Naive thymus-derived CD8-positive, alpha-beta T cell (primary cell): ENCODE measurements at regions not wholly inside any gene's neighbourhood (a gene's known extent, or its start where the extent isn't known, plus 50 kb on each side); places are given as distances from the start of the nearest gene placed in this dataset.

Experiments used
- ATAC-seq, 2 donors: fragments of 150-1000 bp; cut with Tn5 transposase in 1 of 2; sonication (Bioruptor Pico), chemical (Tn5 transposase) in 1 of 2; 1 replicate in 1 of 2; 2 replicates in 1 of 2; pipeline ENCODE4 v1.10.0; 2021; ENCODE audit warnings: mild to moderate bottlenecking in 2 of 2, moderate library complexity in 2 of 2
- POLR2A ChIA-PET: fragments of 350-600 bp; sonication (Branson Sonifier 250); formaldehyde crosslinking; loops from one replicate; lab custom pipeline; 2021; ENCODE audit warnings: antibody characterized with exemption; lab: Charles Lee
- DNase-seq, 10 donors: peaks; one replicate each; pipeline versions ENCODE4 v3.0.0 to v3.0.0-alpha.2; 2020 to 2022
- H3K27ac Mint-ChIP-seq, 10 donors: one replicate each; pipeline ENCODE4 v1.8.0; 2020 to 2022; ENCODE audit warnings: mild to moderate bottlenecking in 10 of 10, mixed read lengths in 10 of 10, moderate library complexity in 4 of 10, inconsistent platforms in 1 of 10
- H3K27me3 Mint-ChIP-seq, 5 donors: one replicate each; pipeline ENCODE4 v1.8.0; 2021 to 2022; ENCODE audit warnings: mixed read lengths in 5 of 5
- H3K36me3 Mint-ChIP-seq, 3 donors: one replicate each; pipeline ENCODE4 v1.8.0; 2020 to 2022; ENCODE audit warnings: mixed read lengths in 3 of 3, mild to moderate bottlenecking in 2 of 3, inconsistent platforms in 1 of 3
- H3K4me1 Mint-ChIP-seq, 4 donors: one replicate each; pipeline ENCODE4 v1.8.0; 2021 to 2022; ENCODE audit warnings: mixed read lengths in 4 of 4
- H3K4me3 Mint-ChIP-seq, 10 donors: one replicate each; pipeline ENCODE4 v1.8.0; 2020 to 2022; ENCODE audit warnings: mild to moderate bottlenecking in 10 of 10, mixed read lengths in 10 of 10, moderate library complexity in 6 of 10, inconsistent platforms in 1 of 10
- H3K9me3 Mint-ChIP-seq, 9 donors: one replicate each; pipeline ENCODE4 v1.8.0; 2020 to 2022; ENCODE audit warnings: mixed read lengths in 9 of 9, mild to moderate bottlenecking in 3 of 9, inconsistent platforms in 1 of 9, moderate library complexity in 1 of 9

DNA sequence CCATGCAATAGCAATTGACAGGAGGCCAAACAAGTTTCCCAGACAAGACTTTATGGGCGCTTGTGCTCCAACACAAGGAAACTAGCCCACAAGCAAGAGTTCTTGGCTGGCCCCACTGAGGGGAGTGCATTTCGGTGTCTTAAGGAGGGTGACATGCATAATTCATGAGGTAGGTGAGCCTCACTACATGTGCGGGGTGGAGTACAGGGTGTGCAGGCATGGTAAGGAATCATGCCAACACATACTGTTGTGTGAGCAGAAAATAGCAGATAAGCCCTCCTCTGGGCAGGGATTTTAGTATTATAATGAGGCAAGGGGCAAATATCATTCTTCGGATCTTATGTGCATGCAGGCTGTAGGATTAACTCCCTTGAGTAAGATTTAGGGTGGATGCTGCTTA, 78.7 kb upstream of the SLC1A4 start:
- H3K9me3 Mint-ChIP-seq: no peaks in the 10 kb centered on the region
- H3K4me3 Mint-ChIP-seq: no peak overlapping the region
- H3K27ac Mint-ChIP-seq: no peak overlapping the region
- H3K27me3 Mint-ChIP-seq: peaks cover 0 to 2% (median 0%) of the 10 kb centered on the region in 5 donors
- H3K4me1 Mint-ChIP-seq: peaks cover 0 to 15% (median 7%) of the 10 kb centered on the region in 4 donors
- POLR2A ChIA-PET: no interaction called here
- ATAC-seq (no peak), DNase-seq (no peak)
- no peaks in the 10 kb centered on the region for H3K36me3 Mint-ChIP-seq

DNA sequence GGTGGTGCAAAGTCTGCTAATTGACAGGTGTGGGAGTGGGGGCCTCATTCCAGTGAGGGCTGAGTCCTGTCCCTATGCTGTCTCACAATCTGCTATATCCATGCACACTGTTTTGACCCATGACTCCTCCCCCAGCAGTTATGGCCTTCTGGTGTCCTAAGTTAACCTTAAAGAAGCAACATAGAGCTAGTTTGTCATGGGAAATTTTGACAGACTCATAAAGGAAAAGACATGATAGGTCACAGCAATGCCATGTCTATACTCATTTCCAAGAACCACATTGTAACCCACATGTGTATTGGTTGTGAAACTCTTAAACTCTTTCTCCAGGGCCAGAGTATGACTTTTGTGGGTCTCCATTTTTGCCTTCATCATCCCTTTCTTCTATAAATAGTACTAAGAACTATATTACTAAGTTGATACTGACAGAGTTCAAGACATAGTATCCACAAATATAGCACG, 78.2 kb upstream of the SLC1A4 start:
- ATAC-seq (no peak), DNase-seq (no peak)
- no peaks in the 10 kb centered on the region for H3K9me3 Mint-ChIP-seq
- POLR2A ChIA-PET: no interaction called here
- no peak overlapping the region for H3K4me3 Mint-ChIP-seq
- no peaks in the 10 kb centered on the region for H3K36me3 Mint-ChIP-seq
- peak overlapping the region in 1 of 10 donors; percentile 3 for H3K27ac Mint-ChIP-seq
- H3K27me3 Mint-ChIP-seq: peaks cover 0 to 2% (median 0%) of the 10 kb centered on the region in 5 donors
- peaks cover 0 to 16% (median 7%) of the 10 kb centered on the region in 4 donors for H3K4me1 Mint-ChIP-seq

DNA sequence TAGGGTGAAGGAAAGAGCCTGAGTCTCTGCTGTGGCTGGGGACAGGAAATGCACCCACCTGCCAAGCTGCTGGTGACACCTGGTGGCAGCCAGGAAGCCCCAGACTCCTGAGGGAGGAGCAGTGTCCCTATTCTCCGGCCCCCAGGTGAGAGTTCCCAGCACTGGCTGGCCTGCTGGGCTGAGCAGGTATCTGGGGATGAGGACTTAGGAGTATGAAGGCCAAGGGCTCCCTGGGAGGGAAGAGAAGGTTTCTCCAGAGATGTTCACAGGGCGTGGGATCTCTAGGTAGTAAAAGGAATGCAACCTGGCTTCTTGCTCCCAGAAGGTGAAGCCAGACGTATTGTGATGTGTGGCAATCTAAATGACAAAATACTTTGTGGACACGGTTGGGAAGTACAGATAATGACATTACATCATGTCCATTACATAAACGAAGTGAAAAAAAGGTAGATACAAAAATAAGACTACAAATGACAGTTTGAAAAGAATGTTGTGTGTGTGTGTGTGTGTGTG, 75.8 kb upstream of the SLC1A4 start:
- H3K4me3 Mint-ChIP-seq: no peak overlapping the region
- peak overlapping the region in 2 of 10 donors; percentile 29 to 75 for H3K27ac Mint-ChIP-seq
- H3K9me3 Mint-ChIP-seq: no peaks in the 10 kb centered on the region
- peaks cover 0 to 27% (median 16%) of the 10 kb centered on the region in 4 donors for H3K4me1 Mint-ChIP-seq
- no peaks in the 10 kb centered on the region for H3K27me3 Mint-ChIP-seq
- peak in 7 of 10 donors; percentile 4 to 70 (median 23) for DNase-seq
- ATAC-seq: peak; percentile 61 to 65
- no peaks in the 10 kb centered on the region for H3K36me3 Mint-ChIP-seq
- POLR2A ChIA-PET: interaction anchor here (1.3 kb wide), 1 partner anchor 132 kb away, joined by 3 read pairs; no protein-coding TSS in a partner anchor

DNA sequence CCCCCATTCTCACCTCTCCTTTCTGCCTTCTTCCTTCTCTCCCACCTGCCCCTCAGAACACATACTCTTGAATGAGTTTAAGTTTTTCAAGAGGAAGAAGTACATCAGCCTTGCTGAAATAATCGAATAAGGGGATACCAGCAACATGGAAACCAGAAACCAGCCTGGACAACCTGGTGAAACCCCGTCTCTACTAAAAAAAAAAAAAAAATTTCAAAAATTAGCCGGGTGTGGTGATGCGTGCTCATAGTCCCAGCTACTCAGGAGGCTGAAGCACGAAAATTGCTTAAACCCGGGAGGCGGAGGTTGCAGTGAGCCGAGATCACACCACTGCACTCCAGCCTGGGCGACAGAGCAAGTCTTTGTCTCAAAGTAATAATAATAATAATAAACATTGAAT, 75.0 kb upstream of the SLC1A4 start:
- no peak for DNase-seq
- no peaks in the 10 kb centered on the region for H3K9me3 Mint-ChIP-seq
- H3K4me1 Mint-ChIP-seq: peaks cover 3 to 35% (median 24%) of the 10 kb centered on the region in 4 donors
- POLR2A ChIA-PET: no interaction called here
- no peak overlapping the region for H3K4me3 Mint-ChIP-seq
- no peak for ATAC-seq
- H3K36me3 Mint-ChIP-seq: no peaks in the 10 kb centered on the region
- no peaks in the 10 kb centered on the region for H3K27me3 Mint-ChIP-seq
- no peak overlapping the region for H3K27ac Mint-ChIP-seq

DNA sequence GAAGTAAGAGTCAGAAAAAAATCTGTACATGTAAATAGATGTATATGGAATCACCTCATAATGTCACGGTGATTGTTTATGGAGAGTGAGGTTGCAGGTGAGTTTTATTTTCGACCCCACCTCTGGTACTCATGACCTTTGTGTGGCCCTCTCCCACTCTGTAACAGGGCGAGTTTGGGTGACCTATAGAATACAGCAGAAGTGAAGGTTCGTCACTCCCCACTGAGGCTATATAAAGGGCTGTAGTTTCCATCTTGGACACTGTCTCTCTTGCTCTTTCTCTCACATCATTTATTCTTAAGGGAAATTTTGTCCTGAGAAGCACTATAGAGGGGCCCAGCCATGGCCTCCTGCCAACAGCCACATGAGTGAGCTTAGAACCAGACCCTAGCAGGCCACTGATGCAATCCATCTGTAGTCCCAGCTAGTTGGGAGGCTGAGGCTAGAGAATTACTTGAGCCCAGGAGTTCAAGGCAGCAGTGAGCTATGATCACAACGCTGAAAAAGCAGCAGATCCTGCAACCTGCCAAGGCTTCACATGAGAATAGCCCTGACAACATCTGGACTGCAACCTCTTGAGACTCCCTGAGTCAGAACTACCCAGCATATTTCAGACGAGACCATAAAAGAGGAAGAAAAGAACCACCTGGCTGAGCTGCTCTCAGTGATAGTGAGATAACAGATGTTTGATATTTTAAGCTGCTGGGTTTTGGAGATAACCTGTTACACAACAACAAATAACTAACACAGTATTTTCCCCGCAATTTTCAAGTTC, 74.3 kb upstream of the SLC1A4 start:
- peak overlapping the region in 2 of 10 donors; percentile 59 to 77 for H3K27ac Mint-ChIP-seq
- H3K9me3 Mint-ChIP-seq: no peaks in the 10 kb centered on the region
- DNase-seq (no peak), ATAC-seq (no peak)
- no peak overlapping the region for H3K4me3 Mint-ChIP-seq
- peaks cover 5 to 35% (median 25%) of the 10 kb centered on the region in 4 donors for H3K4me1 Mint-ChIP-seq
- no peaks in the 10 kb centered on the region for H3K36me3 Mint-ChIP-seq
- no peaks in the 10 kb centered on the region for H3K27me3 Mint-ChIP-seq
- POLR2A ChIA-PET: interaction anchor here (1.0 to 1.1 kb wide), 2 partner anchors 127 to 141 kb away, joined by 3 to 5 read pairs; no protein-coding TSS in a partner anchor

DNA sequence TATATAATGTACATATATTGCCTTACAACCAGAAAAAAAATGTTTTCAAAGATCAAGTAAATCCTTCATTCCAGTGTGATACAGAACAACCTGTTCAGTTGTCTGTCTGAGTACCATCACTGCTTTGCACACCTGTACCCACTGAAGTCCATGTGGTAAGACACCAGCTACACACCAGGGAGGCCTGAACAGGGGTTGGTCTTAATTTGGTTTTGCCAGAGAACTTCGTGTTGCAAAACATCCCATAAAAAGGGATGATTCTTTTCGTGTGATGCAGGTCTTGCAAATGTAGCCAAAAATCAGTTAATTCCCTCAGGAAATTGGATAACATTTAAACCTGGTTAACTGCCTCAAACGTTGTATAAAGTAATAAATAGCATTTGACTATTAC, 73.7 kb upstream of the SLC1A4 start:
- no peaks in the 10 kb centered on the region for H3K9me3 Mint-ChIP-seq
- POLR2A ChIA-PET: interaction anchor here (0.7 to 1.1 kb wide), 3 partner anchors 127 to 140 kb away, joined by 3 to 5 read pairs (median 3); no protein-coding TSS in a partner anchor
- H3K4me1 Mint-ChIP-seq: peaks cover 5 to 35% (median 25%) of the 10 kb centered on the region in 4 donors
- H3K4me3 Mint-ChIP-seq: no peak overlapping the region
- peak overlapping the region in 2 of 10 donors; percentile 31 to 77 for H3K27ac Mint-ChIP-seq
- H3K27me3 Mint-ChIP-seq: no peaks in the 10 kb centered on the region
- ATAC-seq: no peak
- H3K36me3 Mint-ChIP-seq: no peaks in the 10 kb centered on the region
- no peak for DNase-seq

DNA sequence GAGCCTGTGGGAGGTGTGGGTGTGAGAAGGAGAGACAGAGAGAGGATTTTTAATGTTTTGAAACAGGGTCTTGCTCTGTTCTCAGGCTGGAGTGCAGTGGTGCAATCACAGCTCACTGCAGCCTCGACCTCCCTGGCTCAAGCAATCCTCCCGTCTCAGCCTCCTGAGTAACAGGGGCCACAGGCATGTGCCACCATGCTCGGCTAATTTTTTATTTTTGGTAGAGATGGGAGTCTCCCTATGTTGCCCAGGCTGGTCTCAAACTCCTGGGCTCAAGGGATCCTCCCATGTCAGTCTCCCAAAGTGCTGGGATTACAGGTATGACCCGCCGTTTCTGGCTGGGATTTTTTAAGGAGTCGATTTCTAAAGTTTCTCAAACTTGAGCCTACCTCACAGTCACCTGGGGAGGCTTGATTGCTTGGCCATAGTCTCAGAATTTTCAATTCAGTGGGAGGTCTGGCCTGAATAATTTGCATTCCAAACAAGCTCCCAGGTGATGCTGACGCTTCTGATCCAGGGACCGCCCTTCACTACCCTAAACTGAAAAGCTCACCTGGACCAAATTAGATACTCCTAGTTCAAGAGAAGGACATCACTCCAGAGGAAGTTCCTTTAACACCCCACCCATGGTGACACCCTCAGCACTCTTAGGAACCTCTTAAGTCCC, 70.8 kb upstream of the SLC1A4 start:
- peak overlapping the region in 5 of 10 donors; percentile 20 to 90 (median 87) for H3K27ac Mint-ChIP-seq
- H3K9me3 Mint-ChIP-seq: no peaks in the 10 kb centered on the region
- no peaks in the 10 kb centered on the region for H3K27me3 Mint-ChIP-seq
- POLR2A ChIA-PET: interaction anchor here (0.6 to 1.2 kb wide), 8 partner anchors 12 to 620 kb away, joined by 3 to 6 read pairs (median 3); partner anchors contain the start of gene RAB1A
- peak in 1 of 2 donors; percentile 31 for ATAC-seq
- DNase-seq: no peak
- H3K4me3 Mint-ChIP-seq: peak overlapping the region; percentile 82 to 92 (median 90)
- peaks cover 5 to 34% (median 21%) of the 10 kb centered on the region in 4 donors for H3K4me1 Mint-ChIP-seq
- no peaks in the 10 kb centered on the region for H3K36me3 Mint-ChIP-seq

DNA sequence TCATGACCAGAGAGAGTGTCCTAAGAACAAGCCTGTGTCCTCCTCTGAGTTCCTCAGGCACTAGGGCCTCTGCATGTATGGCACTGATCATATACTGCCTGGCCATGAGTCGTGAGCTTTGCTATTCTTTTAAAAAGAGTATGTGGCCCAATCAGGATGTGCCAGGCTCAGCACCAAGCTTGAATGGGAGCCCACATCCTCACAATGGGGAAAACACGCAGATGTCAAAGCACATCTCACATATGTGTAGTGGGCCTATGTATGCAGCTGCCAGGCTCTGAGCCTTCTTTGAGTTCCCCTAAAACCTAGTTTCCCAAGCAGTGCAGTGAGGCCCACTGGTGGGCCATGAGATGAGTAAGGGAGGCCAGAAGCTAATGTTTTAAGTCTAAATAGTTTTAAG, 69.9 kb upstream of the SLC1A4 start:
- peaks cover 5 to 38% (median 18%) of the 10 kb centered on the region in 4 donors for H3K4me1 Mint-ChIP-seq
- peak overlapping the region in 2 of 10 donors; percentile 39 to 64 for H3K27ac Mint-ChIP-seq
- H3K4me3 Mint-ChIP-seq: peak overlapping the region in 6 of 10 donors; percentile 33 to 90 (median 52)
- no peak for DNase-seq
- POLR2A ChIA-PET: interaction anchor here (0.7 to 1.1 kb wide), 2 partner anchors 28 to 211 kb away, joined by 3 read pairs; partner anchors contain the start of gene RAB1A
- ATAC-seq: peak in 1 of 2 donors; percentile 17
- H3K27me3 Mint-ChIP-seq: no peaks in the 10 kb centered on the region
- H3K36me3 Mint-ChIP-seq: no peaks in the 10 kb centered on the region
- H3K9me3 Mint-ChIP-seq: peaks cover 0 to 1% (median 0%) of the 10 kb centered on the region in 9 donors

DNA sequence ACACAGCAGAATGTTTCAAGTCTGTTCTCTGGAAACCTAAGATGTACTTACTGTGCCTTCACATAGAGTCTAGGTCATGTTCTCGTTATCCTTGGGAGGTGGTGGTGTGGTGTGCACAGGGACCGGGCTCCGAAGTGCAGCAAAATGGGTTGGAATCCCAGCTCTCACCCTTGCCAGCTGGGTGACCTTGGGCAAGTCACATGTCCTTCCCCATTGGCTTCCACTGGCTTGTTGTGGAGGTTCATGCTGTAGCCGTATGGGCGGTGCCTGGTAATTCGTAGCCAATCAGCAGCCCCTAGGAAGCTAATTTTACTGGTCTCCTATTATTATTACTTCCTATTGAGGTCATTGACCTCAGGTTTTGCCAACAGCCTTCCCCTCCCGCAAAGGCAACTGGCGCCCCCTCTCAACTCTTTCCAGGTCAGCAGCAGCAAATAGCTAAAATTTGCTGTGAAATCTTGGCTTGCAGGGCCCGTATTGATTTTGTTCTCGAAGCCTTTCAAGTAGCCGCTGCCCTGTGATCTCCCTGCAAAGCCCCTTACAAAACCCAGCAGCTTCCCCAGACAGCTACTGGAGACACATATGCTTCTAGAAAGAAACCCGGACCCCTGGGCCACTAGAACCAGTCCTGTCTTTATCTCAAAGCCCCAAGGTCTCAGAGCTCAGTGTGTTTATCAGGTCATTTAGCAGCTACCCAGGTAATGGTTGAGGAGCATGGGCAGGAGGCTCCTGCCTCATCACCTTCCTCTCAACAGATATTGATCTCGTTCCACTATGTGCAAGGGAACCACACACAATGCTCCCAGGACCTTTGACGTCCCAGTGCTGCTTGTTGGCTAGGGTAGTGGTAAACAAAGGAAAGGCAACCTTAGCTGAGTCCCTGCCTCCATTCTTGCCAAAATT, 66.5 kb upstream of the SLC1A4 start:
- no peaks in the 10 kb centered on the region for H3K27me3 Mint-ChIP-seq
- DNase-seq (no peak), ATAC-seq (no peak)
- POLR2A ChIA-PET: interaction anchor here (0.9 kb wide), 1 partner anchor 18 kb away, joined by 3 read pairs; no protein-coding TSS in a partner anchor
- H3K27ac Mint-ChIP-seq: peak overlapping the region in 1 of 10 donors; percentile 24
- H3K36me3 Mint-ChIP-seq: peaks cover 0 to 17% (median 9%) of the 10 kb centered on the region in 3 donors
- H3K9me3 Mint-ChIP-seq: peaks cover 0 to 20% (median 5%) of the 10 kb centered on the region in 9 donors
- H3K4me1 Mint-ChIP-seq: peaks cover 7 to 39% (median 16%) of the 10 kb centered on the region in 4 donors
- H3K4me3 Mint-ChIP-seq: no peak overlapping the region

DNA sequence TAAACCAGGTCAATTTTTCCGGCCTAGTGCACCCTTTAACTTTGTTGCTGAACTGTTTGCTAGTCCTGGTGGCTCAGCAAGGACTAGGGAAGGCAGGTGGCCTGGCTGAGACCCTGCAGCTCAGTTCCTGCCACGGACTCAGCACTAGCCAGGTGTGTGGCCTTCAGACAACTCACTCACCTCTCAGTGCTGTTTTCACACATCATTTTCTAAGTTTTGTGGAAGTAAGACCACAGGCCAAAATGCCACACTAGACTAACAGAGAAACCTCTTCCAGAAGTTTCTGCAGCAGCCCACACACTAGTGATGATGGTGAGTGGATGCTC, 65.9 kb upstream of the SLC1A4 start:
- H3K27me3 Mint-ChIP-seq: no peaks in the 10 kb centered on the region
- H3K4me1 Mint-ChIP-seq: peaks cover 7 to 34% (median 10%) of the 10 kb centered on the region in 4 donors
- peaks cover 0 to 17% (median 9%) of the 10 kb centered on the region in 3 donors for H3K36me3 Mint-ChIP-seq
- POLR2A ChIA-PET: interaction anchor here (0.5 to 0.9 kb wide), 2 partner anchors 19 to 440 kb away, joined by 3 to 5 read pairs; no protein-coding TSS in a partner anchor
- no peak overlapping the region for H3K4me3 Mint-ChIP-seq
- peak overlapping the region in 1 of 10 donors; percentile 24 for H3K27ac Mint-ChIP-seq
- DNase-seq (no peak), ATAC-seq (no peak)
- peaks cover 0 to 21% (median 5%) of the 10 kb centered on the region in 9 donors for H3K9me3 Mint-ChIP-seq

DNA sequence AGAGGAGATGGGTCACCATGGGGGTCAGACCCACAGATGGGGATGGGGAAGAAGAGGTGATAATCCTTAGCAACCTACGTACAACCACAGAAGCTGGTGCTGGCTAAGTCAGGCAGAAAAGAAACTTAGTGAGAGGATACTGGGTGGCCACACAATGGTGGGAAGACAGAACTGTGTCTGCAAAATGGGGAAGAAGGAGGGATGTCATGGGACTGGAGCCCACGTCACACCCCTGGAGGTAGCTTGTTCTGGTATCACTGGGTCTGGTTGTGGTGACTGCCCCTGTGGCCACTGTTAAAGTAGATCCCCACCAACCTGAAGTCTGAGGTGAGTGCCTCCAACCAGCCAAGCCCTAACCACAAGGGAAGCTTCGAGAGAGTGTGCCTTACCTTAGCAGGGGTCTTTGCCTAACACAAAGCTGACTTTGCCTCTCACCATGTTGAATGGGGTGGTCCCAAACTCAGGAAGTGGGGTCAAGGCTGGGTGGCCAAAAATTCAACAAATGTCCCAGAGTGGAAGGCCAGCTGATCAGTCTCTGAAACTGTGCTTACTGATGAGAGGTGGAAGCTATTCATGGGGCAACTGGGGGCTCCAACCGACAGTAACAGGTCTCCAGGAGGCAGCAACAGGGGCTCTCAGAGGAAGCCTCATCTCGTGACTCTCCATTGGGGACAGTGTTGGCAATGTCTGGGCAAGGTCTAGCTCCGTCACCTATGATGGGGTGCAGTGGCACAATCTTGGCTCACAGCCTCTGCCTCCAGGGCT, 64.8 kb upstream of the SLC1A4 start:
- peaks cover 0 to 34% (median 2%) of the 10 kb centered on the region in 4 donors for H3K4me1 Mint-ChIP-seq
- DNase-seq: no peak
- no peak for ATAC-seq
- no peaks in the 10 kb centered on the region for H3K27me3 Mint-ChIP-seq
- peaks cover 0 to 21% (median 5%) of the 10 kb centered on the region in 9 donors for H3K9me3 Mint-ChIP-seq
- H3K27ac Mint-ChIP-seq: no peak overlapping the region
- POLR2A ChIA-PET: interaction anchor here (0.5 kb wide), 1 partner anchor 439 kb away, joined by 5 read pairs; no protein-coding TSS in a partner anchor
- peaks cover 0 to 17% (median 9%) of the 10 kb centered on the region in 3 donors for H3K36me3 Mint-ChIP-seq
- H3K4me3 Mint-ChIP-seq: no peak overlapping the region
